ENCODE measurements at regions not wholly inside any gene's neighbourhood (a gene's known extent, or its start where the extent isn't known, plus 50 kb on each side); places are given as distances from the start of the nearest gene placed in this dataset.

GRCh38 chr13:22106058-22106457 lies 435.2 kb downstream of the FGF9 start:
- no peak for DNase-seq

DNA sequence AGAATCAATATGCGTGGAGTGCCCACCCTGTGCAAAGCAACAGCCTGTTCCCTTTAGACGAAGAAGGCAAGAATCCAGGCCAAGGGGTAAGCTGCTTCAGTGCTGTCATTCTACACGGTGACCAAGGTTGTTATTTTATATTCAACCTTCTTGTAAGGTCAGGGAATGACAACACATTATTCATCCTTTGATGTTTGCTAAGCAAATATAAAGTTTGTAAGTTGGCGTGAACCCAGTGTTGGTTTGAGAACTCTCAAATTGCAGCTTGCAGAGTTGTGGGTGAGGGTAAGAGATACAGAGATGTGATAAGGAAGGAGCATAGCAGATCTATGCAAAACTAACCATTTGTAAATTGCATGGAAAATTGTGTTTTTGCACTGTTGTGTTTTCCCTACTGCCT lies 436.7 kb downstream of the FGF9 start:
- DNase-seq = no peak

- DNase-seq = no peak
Observed at GRCh38 chr13:22108283-22108942, 437.5 kb downstream of the FGF9 start.

- DNase-seq = no peak
Observed at GRCh38 chr13:22108979-22109378, 438.1 kb downstream of the FGF9 start.

DNA sequence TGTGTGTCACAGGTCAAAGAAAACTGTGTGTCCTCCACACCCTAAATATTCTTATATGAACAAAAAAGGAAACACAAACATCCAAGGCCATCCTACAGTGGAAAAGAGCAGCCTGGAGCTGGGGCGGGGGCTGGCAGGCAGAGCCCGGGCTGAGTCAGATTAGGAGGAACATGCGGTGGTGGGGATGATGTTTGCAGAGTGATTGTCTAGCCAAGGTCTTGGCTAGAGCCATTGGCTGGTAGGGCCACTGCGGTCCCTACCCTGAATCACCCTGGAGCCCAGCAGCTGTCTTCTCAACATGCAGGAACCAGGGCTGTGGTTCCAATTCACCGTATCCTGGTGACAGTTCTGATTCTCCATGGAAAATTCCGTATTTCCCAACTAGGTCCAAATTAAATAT lies 439.5 kb downstream of the FGF9 start:
- no peak for DNase-seq

DNA sequence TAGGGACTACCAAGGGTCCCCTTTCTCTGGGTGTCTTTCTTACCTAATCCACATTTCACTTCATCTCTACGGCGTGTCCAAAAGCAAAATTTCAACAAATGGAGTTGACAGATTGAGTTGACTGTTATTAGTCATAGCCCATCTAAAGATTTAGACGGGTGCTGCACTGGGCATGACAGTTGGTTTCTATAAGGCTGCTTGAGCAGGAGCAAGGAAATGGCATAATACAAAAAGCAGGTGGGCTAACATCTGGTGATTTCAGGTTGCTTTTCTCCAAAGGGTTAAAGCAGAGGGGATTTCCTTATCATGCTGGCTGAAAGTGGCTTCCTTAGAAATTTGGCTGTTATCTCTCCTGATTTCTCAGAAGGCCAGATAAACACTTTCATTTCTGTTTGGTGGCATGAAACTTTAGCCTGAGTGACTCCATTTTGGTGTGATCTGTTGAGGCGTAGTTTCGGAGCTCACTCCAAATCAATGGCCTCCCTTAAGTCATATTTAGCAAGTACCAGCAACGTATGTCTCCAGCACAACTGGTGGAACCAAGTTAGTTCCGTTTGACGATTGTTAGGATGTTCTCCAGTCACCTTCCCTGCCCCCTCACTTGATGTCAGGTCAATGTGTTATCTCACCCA lies 440.4 kb downstream of the FGF9 start:
- DNase-seq = no peak

DNA sequence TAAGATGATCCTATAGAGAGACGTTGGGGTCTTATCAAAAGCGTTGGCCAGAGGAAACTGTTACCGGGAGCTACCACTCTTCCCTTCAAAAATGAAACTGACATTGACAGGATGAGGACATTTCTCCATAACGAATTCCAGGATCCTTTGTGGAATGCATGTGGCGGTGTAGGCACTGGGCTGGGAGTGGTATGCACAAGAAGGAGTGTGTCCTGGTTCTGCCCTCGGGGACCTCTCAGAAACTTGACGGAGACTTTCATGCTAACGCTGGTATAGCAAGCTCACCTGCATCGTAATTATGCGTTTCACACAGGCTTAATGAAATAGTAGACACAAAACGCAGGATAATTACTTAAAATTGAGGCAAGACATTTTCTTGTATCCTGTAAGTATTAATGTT lies 441.1 kb downstream of the FGF9 start:
- DNase-seq = no peak

DNA sequence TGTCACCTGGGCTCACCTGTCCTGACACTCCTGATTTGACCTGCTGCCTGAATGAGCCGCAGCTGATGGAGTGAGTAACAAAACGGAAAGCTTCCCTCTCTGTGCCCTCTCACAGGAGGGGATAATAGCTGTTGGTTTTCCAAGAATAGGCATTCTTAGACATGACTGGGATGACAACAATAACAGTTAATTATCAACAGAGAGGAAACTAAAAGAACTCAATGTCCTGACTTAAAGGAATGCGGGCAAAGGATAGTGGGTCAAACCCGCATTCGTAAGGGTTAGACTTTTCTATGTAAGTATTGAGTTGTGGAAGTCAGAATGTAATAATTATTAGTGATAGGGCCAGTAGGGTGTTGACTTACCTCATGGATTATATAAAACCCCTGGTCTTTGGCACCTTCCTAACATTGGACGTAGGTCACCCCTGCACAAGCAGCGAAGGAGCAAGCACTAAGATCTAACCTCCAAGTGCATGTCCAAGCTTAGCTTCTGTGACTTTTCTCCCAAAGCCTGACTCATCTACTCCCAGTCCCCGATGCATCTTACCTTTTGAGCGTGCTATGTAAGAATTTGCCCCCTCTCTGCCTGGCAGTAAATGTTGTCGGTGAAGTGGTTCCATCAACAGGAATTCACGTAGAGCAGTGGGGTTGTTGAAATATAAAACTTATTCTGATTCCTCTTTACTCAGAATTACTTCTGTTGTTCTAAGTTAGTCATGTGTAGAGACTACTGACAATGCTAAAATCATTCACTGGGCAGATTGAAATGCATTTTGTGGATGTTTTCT lies 442.3 kb downstream of the FGF9 start:
- DNase-seq = no peak

DNA sequence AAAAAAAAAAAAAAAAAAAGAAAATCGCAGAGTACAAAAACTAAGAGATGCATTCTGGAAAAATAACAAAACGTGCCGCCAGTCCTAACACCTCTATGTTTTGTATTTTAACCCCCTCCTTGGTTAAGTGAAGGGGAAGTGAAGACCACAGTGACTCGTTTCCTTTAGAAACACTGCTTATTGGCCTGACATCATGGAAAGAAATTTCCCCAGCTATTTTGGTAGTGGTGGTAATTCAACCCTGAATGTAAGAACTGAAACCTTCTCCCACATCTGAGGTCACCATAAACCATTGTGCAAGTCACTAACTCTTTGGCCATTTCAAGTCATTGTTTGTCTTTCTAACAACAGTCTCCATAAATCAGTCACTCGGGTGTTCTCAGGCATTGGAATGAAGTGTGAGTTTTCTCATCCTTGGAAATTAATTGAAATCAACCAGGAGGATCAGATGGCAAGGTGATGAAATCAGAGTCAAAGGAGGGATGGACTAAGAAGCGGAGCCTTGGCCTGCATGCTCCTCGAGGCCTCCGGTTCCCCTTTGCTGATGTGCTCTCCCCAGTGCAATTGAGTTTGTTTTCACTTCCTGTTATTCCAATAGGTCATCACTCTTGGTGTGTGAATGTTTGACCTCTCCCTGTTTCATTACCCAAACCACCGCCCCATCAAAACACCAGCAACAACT lies 443.9 kb downstream of the FGF9 start:
- DNase-seq = no peak

DNA sequence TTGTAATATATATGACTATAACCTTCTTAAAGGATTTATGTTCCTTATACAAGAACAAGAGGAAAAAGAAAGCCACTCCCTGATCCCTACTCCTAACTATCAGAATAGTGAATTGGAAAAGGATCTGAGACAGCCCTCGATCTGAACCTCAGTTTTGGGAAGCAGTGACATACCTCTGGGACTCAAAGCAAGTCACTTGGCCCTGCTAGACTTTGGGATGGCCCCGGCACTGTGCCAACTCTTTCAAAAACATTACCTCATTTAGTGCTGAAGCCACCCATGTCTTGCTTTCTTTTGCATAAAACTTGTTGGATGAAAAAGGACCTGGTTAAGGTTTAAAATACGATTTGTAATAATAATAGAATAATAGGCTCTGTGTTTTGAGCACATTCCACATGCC lies 447.3 kb downstream of the FGF9 start:
- no peak for DNase-seq

DNA sequence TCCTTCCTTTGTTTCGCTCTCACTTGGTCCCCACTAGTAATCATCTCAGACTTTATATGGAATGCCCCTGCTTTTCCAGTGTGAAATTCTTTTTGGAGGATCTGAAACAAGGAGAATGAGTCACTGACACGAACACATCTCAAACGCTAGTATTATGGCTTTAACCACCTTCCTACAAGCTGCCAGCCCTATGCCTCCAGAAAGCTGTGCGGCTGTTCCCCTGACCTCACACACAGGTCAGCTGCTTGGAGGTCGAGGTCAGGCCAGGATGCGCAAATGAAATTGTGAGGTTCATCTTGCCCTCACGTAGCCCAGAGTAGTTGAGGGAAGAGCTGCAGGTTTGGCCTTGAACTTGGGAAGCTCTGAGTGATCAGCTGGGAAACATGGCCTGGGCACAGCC lies 449.8 kb downstream of the FGF9 start:
- no peak for DNase-seq

- no peak for DNase-seq
Observed at GRCh38 chr13:22121146-22121739, 450.4 kb downstream of the FGF9 start.

GRCh38 chr13:22126433-22127021 lies 455.7 kb downstream of the FGF9 start:
- no peak for DNase-seq

DNA sequence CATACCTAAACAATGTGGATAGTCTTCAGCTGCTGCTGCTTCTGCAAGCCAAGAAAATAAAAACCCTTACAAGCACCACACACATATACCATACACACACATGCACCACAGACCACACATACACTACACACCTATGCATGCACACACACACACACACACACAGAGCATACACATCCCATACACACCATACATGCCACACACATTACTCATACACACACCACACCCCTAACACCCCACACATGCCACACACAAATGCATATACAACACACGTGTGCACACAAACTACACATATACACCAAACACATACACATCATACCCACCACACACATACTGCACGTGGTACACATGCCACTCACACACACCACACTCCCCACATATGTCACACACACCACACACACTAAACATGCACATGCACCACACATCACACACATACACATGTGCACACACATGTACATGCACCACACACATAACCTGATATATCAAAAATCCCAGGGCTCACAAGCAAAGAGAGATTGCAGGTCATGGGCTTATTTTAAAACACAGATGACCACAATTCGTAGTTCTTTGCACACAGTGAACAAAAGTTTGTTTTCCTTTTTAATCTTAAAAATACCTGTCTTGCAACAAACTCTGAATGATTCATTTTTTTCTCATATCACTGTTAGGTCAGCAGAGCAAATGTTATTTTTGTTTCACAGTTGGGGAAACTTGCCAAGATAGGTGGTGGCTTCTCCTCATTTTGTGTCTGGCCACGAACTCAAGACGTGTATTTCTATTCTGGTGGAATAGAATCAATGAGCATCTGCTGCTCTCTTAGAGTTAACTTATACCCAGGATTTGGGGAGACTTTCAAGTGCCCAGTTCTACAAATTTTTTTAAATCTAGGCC lies 456.6 kb downstream of the FGF9 start:
- no peak for DNase-seq

DNA sequence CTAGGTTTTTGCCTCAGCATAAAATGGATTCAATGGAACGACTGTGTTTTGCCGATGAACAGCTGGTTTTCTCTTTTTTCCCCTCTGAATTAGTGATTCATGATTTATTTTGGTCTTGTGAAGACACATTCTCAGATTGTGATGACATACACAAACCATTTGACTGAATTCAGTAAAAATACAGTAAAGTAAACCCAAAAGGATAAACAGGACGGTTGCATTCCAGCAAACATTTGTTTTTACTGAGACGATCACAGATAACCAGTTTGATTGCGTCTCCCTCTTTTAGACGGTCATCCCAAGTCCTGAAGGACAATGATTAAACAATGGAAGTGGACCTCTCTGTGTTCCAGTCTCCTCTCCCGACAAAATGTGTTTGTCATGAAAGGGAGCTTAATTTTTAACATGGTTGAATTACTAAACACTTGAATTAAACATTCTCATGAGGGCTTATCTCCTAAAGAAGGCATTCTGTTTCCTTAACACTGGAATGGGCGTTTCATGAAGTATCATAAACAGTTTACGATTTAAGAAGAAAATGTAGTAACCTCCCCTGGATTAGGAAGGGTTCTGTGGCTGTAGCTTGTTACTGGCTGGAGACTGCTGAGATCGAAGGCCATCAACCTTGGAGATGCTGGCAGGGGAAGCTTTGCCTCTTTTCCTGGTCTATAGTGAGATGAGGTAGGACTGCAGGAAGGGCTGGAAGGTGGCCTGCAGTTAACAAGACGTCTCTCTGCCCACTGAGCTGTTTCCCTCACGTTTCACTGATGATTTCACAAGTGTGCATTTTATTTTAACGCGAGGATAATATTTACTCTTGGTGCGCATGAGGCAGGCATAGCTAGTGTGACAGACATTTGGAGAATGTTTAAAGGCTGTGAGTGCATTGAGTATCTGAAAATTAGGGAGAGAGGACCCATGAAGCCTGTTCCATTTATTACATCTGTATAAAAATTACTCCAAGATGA lies 457.9 kb downstream of the FGF9 start:
- no peak for DNase-seq

GRCh38 chr13:22130254-22130653 lies 459.4 kb downstream of the FGF9 start:
- DNase-seq = no peak

DNA sequence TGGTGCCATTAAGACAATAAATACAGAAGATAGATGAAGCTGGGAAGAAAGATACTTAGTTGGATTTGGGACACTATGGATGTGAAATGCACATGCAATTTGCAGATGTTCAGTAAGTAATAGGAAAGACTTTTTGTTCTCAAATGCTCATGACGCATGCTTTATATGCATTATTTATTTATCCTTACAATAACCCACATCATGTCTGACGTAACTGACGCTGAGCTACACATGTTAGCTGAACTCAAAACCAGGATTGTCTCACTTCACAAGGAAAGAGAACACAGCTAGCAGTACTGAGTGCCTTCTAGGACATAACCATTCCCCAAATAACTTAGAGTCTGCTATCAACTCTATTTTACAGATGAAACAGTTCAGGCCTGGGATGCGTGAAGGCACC lies 463.4 kb downstream of the FGF9 start:
- DNase-seq = no peak

- DNase-seq = no peak
Observed at GRCh38 chr13:22135446-22135845, 464.6 kb downstream of the FGF9 start.

- DNase-seq = no peak
Observed at GRCh38 chr13:22137361-22138050, 466.6 kb downstream of the FGF9 start.

GRCh38 chr13:22138947-22139346 lies 468.1 kb downstream of the FGF9 start:
- DNase-seq = no peak

Data from NK-92 treated with Interleukin-12 subunit alpha and Interleukin-12 subunit beta, amount 100 ng/mL, for 24 hours (cell line).